ENCODE measurements at regions not wholly inside any gene's neighbourhood (a gene's known extent, or its start where the extent isn't known, plus 50 kb on each side); places are given as distances from the start of the nearest gene placed in this dataset.

DNA sequence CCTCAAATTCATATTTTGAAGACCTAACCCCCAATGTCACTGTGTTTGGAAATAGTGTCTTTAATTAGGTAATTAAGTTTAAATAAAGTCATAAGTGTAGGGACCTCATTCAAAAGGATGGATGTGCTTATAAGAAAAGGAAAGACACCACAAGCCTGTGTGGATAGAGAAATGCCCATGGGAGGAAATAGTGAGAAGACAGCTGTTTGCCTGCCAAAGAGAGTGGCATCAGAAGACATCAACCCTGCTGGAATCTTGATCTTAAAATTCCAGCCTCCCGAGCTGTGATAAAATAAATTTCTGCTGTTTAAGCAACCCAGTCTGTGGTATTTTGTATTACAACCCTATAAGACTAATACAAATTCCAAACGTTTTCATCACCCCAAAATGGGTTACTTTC lies 1867.9 kb upstream of the NUDT12 start:
- no peaks in the 10 kb centered on the region for H3K79me1 ChIP-seq (ENCODE audit: insufficient read depth, low read depth, low read length, poor library complexity, severe bottlenecking)
- H3K4me1 ChIP-seq (ENCODE audit: insufficient read depth, low read length): no peaks in the 10 kb centered on the region
- no peaks in the 10 kb centered on the region for H3K4me1 Mint-ChIP-seq
- H2BK120ac ChIP-seq (ENCODE audit: low read depth, low read length, poor library complexity, severe bottlenecking): no peak overlapping the region
- H3K23me2 ChIP-seq (ENCODE audit: insufficient read length, low read depth, low read length, poor library complexity, severe bottlenecking): no peaks in the 10 kb centered on the region
- no peaks in the 10 kb centered on the region for H3K9me3 ChIP-seq (ENCODE audit: control insufficient read depth, low read depth, low read length)
- H4K8ac ChIP-seq (replicated peaks; ENCODE audit: insufficient read length, low read depth, low read length): no peak overlapping the region
- H2BK12ac ChIP-seq (ENCODE audit: insufficient read length, low read depth, low read length): no peak overlapping the region
- H2AK5ac ChIP-seq (ENCODE audit: insufficient read length, low read length): no peak overlapping the region
- H3K14ac ChIP-seq (ENCODE audit: insufficient read depth, low read length): no peak overlapping the region
- H2BK20ac ChIP-seq (ENCODE audit: low read depth, low read length, poor library complexity, severe bottlenecking): no peak overlapping the region
- no peak overlapping the region for H2BK5ac ChIP-seq (ENCODE audit: insufficient read length, low read length)
- no peaks in the 10 kb centered on the region for H3K9me3 Mint-ChIP-seq
- H4K20me1 ChIP-seq (ENCODE audit: control insufficient read depth, insufficient read depth, insufficient read length): no peaks in the 10 kb centered on the region
- H3K4me3 Mint-ChIP-seq: no peak overlapping the region
- H3K27me3 ChIP-seq (ENCODE audit: insufficient read depth, low read length): no peaks in the 10 kb centered on the region
- H2BK15ac ChIP-seq (ENCODE audit: low read depth, low read length): no peak overlapping the region
- H3K18ac ChIP-seq (ENCODE audit: insufficient read length, low read depth, low read length): no peak overlapping the region
- H3K36me3 Mint-ChIP-seq (ENCODE audit: insufficient read depth in 1 of 3, low read depth in 3 of 3): no peaks in the 10 kb centered on the region
- H3K27me3 Mint-ChIP-seq (ENCODE audit: low read depth): no peaks in the 10 kb centered on the region
- no peak overlapping the region for H4K5ac ChIP-seq (ENCODE audit: insufficient read length, low read depth, low read length)
- H3K23ac ChIP-seq (ENCODE audit: insufficient read length, low read depth, low read length): no peak overlapping the region
- H4K91ac ChIP-seq (ENCODE audit: insufficient read length, low read depth, low read length): no peak overlapping the region
- H3K79me2 ChIP-seq (ENCODE audit: insufficient read depth, low read length): no peaks in the 10 kb centered on the region
- no peak overlapping the region for H3K4me2 ChIP-seq (ENCODE audit: insufficient read depth, insufficient read length, low read length)
- H2AFZ ChIP-seq (ENCODE audit: low read length): no peak overlapping the region
- WGBS (ENCODE audit: extremely low coverage, insufficient read length, low lambda C conversion rate): no CpG with 5 or more reads among the region's 2 CpGs
- no peak overlapping the region for H3K9ac ChIP-seq (ENCODE audit: extremely low read depth, insufficient read length, low read length)
- TF ChIP-seq, protein P1, sequence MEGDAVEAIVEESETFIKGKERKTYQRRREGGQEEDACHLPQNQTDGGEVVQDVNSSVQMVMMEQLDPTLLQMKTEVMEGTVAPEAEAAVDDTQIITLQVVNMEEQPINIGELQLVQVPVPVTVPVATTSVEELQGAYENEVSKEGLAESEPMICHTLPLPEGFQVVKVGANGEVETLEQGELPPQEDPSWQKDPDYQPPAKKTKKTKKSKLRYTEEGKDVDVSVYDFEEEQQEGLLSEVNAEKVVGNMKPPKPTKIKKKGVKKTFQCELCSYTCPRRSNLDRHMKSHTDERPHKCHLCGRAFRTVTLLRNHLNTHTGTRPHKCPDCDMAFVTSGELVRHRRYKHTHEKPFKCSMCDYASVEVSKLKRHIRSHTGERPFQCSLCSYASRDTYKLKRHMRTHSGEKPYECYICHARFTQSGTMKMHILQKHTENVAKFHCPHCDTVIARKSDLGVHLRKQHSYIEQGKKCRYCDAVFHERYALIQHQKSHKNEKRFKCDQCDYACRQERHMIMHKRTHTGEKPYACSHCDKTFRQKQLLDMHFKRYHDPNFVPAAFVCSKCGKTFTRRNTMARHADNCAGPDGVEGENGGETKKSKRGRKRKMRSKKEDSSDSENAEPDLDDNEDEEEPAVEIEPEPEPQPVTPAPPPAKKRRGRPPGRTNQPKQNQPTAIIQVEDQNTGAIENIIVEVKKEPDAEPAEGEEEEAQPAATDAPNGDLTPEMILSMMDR (conservative IDR thresholded peaks at IDR 0.05): no peak
- H3K56ac ChIP-seq (ENCODE audit: insufficient read length, low read depth, low read length): no peak overlapping the region
- no peak for DNase-seq
- H3K27ac Mint-ChIP-seq: no peak overlapping the region
- H3T11ph ChIP-seq (ENCODE audit: low read length): no peak overlapping the region
- no peak overlapping the region for H3K4ac ChIP-seq (ENCODE audit: low read depth, low read length)
- no peak overlapping the region for H3K27ac ChIP-seq (ENCODE audit: insufficient read length, low read depth, low read length)
